HEK293 (cell line): ENCODE measurements at regions not wholly inside any gene's neighbourhood (a gene's known extent, or its start where the extent isn't known, plus 50 kb on each side); places are given as distances from the start of the nearest gene placed in this dataset.

ENCODE experiments used
- CTCF ChIA-PET: fragments of 350-600 bp; formaldehyde crosslinking; extraction: SDS; loops from one replicate; lab custom pipeline; 2021; ENCODE audit warnings: antibody characterized with exemption; lab: Yijun Ruan, JAX
- POLR2A ChIA-PET: fragments of 300-600 bp; formaldehyde crosslinking; extraction: SDS; loops from one replicate; lab custom pipeline; 2020; ENCODE audit warnings: antibody characterized with exemption, inconsistent platforms; lab: Yijun Ruan, JAX
- H3K27ac ChIP-seq: fragments of 200-500 bp; sonication (Bioruptor generic); 2 replicates; pipeline ENCODE4 v1.5.1; 2014; ENCODE audit warnings: low read depth, low read length, control low read depth, inconsistent platforms; ENCODE audit errors: extremely low read depth
- H3K36me3 ChIP-seq, 2 experiments: fragments of 200-500 bp in 1 of 2; sonication (Bioruptor generic) in 1 of 2; 1 replicate in 1 of 2; 2 replicates in 1 of 2; pipeline ENCODE4 v1.5.1; 2014 to 2017; ENCODE audit warnings: inconsistent platforms in 2 of 2, low read length in 2 of 2; ENCODE audit not compliant: control insufficient read depth in 2 of 2, insufficient read depth in 1 of 2
- H3K4me1 ChIP-seq: fragments of 200-500 bp; sonication (Bioruptor generic); 2 replicates; pipeline ENCODE4 v1.5.1; 2014; ENCODE audit warnings: mild to moderate bottlenecking, low read length, inconsistent platforms; ENCODE audit not compliant: control insufficient read depth, insufficient read depth
- H3K4me3 ChIP-seq: 2 replicates; pipeline ENCODE4 v1.5.1; 2011; ENCODE audit warnings: low read depth, mild to moderate bottlenecking, control low read depth, low read length, moderate library complexity
- H3K9me3 ChIP-seq: fragments of 200-500 bp; sonication (Bioruptor generic); 2 replicates; pipeline ENCODE4 v1.5.1; 2014; ENCODE audit warnings: low read depth, low read length, inconsistent platforms; ENCODE audit not compliant: control insufficient read depth, insufficient read depth
- FEZF1 ChIP-seq: fragments of 450-650 bp; formaldehyde crosslinking; IDR thresholded peaks from 2 replicates; pipeline ENCODE4 v1.5.1; 2016; ENCODE audit warnings: missing biosample characterization, missing genetic modification characterization
- GLIS2 ChIP-seq: fragments of 450-650 bp; formaldehyde crosslinking; IDR thresholded peaks from 2 replicates; pipeline ENCODE4 v1.5.1; 2016; ENCODE audit warnings: missing biosample characterization, missing genetic modification characterization
- KLF16 ChIP-seq: fragments of 450-650 bp; formaldehyde crosslinking; IDR thresholded peaks from 2 replicates; pipeline ENCODE4 v1.5.1; 2017; ENCODE audit warnings: missing biosample characterization, missing genetic modification characterization
- MEIS1 ChIP-seq: sonication (generic); formaldehyde crosslinking; IDR thresholded peaks from 2 replicates; pipeline ENCODE4 v1.8.1; 2022; ENCODE audit warnings: missing genetic modification reagents, mild to moderate bottlenecking, borderline replicate concordance
- TCF7L2 ChIP-seq: IDR thresholded peaks from 2 replicates; pipeline ENCODE4 v1.6.1; 2011; ENCODE audit warnings: low read depth, mild to moderate bottlenecking, inconsistent platforms, low read length, moderate library complexity, borderline replicate concordance
- ZEB2 ChIP-seq: fragments of 450-650 bp; formaldehyde crosslinking; IDR thresholded peaks from 2 replicates; pipeline ENCODE4 v1.5.1; 2016; ENCODE audit warnings: missing biosample characterization, missing genetic modification characterization
- ZFP37 ChIP-seq: fragments of 450-650 bp; formaldehyde crosslinking; IDR thresholded peaks from 2 replicates; pipeline ENCODE4 v1.5.1; 2016; ENCODE audit warnings: missing biosample characterization, missing genetic modification characterization
- ZNF157 ChIP-seq: fragments of 450-650 bp; formaldehyde crosslinking; IDR thresholded peaks from 2 replicates; pipeline ENCODE4 v1.5.1; 2016; ENCODE audit warnings: missing biosample characterization, missing genetic modification characterization
- ZNF175 ChIP-seq: fragments of 450-650 bp; formaldehyde crosslinking; IDR thresholded peaks from 2 replicates; pipeline ENCODE4 v1.5.1; 2016; ENCODE audit warnings: missing biosample characterization, missing genetic modification characterization
- ZNF19 ChIP-seq: fragments of 450-650 bp; formaldehyde crosslinking; IDR thresholded peaks from 2 replicates; pipeline ENCODE4; 2016; ENCODE audit warnings: missing biosample characterization, missing genetic modification characterization, low read depth
- ZNF223 ChIP-seq: fragments of 450-650 bp; formaldehyde crosslinking; IDR thresholded peaks from 2 replicates; pipeline ENCODE4 v1.5.1; 2016; ENCODE audit warnings: missing biosample characterization, missing genetic modification characterization
- ZNF341 ChIP-seq: fragments of 450-650 bp; formaldehyde crosslinking; IDR thresholded peaks from 2 replicates; pipeline ENCODE4; 2016; ENCODE audit warnings: low read depth, missing biosample characterization, missing genetic modification characterization
- ZNF391 ChIP-seq: fragments of 450-650 bp; formaldehyde crosslinking; IDR thresholded peaks from 2 replicates; pipeline ENCODE4 v1.5.1; 2016; ENCODE audit warnings: low read depth, missing biosample characterization, missing genetic modification characterization, borderline replicate concordance
- ZNF510 ChIP-seq: fragments of 450-650 bp; formaldehyde crosslinking; IDR thresholded peaks from 2 replicates; pipeline ENCODE4 v1.5.1; 2018; ENCODE audit warnings: mild to moderate bottlenecking, missing genetic modification characterization, missing biosample characterization; ENCODE audit not compliant: insufficient replicate concordance
- ZNF548 ChIP-seq: fragments of 450-650 bp; formaldehyde crosslinking; IDR thresholded peaks from 2 replicates; pipeline ENCODE4 v1.5.1; 2016; ENCODE audit warnings: missing biosample characterization, missing genetic modification characterization
- ZNF555 ChIP-seq: fragments of 450-650 bp; formaldehyde crosslinking; conservative IDR thresholded peaks from 2 replicates; pipeline ENCODE4 v1.5.1; 2017; ENCODE audit warnings: missing biosample characterization, mild to moderate bottlenecking, missing genetic modification characterization, inconsistent platforms
- ZNF610 ChIP-seq: fragments of 450-650 bp; formaldehyde crosslinking; IDR thresholded peaks from 2 replicates; pipeline ENCODE4 v1.5.1; 2016; ENCODE audit warnings: missing biosample characterization, missing genetic modification characterization, borderline replicate concordance
- ZNF76 ChIP-seq: fragments of 450-650 bp; formaldehyde crosslinking; IDR thresholded peaks from 2 replicates; pipeline ENCODE4; 2016; ENCODE audit warnings: low read depth, missing biosample characterization, missing genetic modification characterization, borderline replicate concordance
- ZNF791 ChIP-seq: fragments of 450-650 bp; formaldehyde crosslinking; IDR thresholded peaks from 2 replicates; pipeline ENCODE4 v1.5.1; 2016; ENCODE audit warnings: missing biosample characterization, missing genetic modification characterization
- ZNF792 ChIP-seq: fragments of 450-650 bp; formaldehyde crosslinking; IDR thresholded peaks from 2 replicates; pipeline ENCODE4 v1.5.1; 2016; ENCODE audit warnings: missing biosample characterization, missing genetic modification characterization
- TF ChIP-seq, protein P1 (sequence below): fragments of 450-650 bp; formaldehyde crosslinking; IDR thresholded peaks from 2 replicates; pipeline ENCODE4 v1.5.1; 2016; ENCODE audit warnings: missing biosample characterization, missing genetic modification characterization
- TF ChIP-seq, protein P2 (sequence below): fragments of 450-650 bp; formaldehyde crosslinking; IDR thresholded peaks from 2 replicates; pipeline ENCODE4 v1.5.1; 2016; ENCODE audit warnings: missing biosample characterization, missing genetic modification characterization
- TF ChIP-seq, protein P3 (sequence below): fragments of 450-650 bp; formaldehyde crosslinking; IDR thresholded peaks from 2 replicates; pipeline ENCODE4 v1.5.1; 2017; ENCODE audit warnings: missing biosample characterization, mild to moderate bottlenecking, missing genetic modification characterization, moderate library complexity

DNA sequence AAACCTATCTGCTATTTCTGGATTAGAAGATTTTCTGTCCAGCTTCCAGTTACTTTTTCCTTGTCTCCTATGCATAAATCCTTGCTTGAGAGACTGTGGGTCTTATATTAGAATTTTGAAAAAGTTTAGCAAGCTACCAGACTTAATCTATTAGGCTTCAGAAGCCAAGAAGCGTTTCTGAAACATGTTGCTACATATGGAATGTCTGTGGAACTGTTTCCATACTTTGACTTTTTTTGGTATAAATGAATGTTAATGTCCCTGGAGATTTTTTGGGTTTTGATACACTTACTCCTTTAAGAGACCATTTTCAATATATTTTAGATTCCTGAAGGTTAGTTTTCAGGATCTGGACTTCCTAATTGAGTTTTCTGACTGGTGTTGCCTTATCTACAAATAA lies 191.4 kb upstream of the SGCD start:
- Histone ChIP-seq H3K4me1 (no peaks in the 10 kb centered on the region), H3K9me3 (no peaks in the 10 kb centered on the region), H3K4me3 (no peak overlapping the region), H3K36me3 (no peaks in the 10 kb centered on the region), H3K27ac (no peak overlapping the region)
- POLR2A ChIA-PET = no interaction called here
- TF ChIP-seq ZNF76 (no peak), ZNF19 (tag by site-specific recombination) (no peak), ZNF223 (tag by site-specific recombination) (no peak), MEIS1 (CRISPR knock-in tag) (no peak), ZFP37 (no peak), ZNF391 (tag by site-specific recombination) (no peak), TCF7L2 (no peak), ZNF792 (tag by site-specific recombination) (no peak), ZEB2 (tag by site-specific recombination) (no peak)
- TF ChIP-seq, protein P1, sequence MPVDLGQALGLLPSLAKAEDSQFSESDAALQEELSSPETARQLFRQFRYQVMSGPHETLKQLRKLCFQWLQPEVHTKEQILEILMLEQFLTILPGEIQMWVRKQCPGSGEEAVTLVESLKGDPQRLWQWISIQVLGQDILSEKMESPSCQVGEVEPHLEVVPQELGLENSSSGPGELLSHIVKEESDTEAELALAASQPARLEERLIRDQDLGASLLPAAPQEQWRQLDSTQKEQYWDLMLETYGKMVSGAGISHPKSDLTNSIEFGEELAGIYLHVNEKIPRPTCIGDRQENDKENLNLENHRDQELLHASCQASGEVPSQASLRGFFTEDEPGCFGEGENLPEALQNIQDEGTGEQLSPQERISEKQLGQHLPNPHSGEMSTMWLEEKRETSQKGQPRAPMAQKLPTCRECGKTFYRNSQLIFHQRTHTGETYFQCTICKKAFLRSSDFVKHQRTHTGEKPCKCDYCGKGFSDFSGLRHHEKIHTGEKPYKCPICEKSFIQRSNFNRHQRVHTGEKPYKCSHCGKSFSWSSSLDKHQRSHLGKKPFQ (tag by site-specific recombination) = no peak
- CTCF ChIA-PET = no interaction called here

DNA sequence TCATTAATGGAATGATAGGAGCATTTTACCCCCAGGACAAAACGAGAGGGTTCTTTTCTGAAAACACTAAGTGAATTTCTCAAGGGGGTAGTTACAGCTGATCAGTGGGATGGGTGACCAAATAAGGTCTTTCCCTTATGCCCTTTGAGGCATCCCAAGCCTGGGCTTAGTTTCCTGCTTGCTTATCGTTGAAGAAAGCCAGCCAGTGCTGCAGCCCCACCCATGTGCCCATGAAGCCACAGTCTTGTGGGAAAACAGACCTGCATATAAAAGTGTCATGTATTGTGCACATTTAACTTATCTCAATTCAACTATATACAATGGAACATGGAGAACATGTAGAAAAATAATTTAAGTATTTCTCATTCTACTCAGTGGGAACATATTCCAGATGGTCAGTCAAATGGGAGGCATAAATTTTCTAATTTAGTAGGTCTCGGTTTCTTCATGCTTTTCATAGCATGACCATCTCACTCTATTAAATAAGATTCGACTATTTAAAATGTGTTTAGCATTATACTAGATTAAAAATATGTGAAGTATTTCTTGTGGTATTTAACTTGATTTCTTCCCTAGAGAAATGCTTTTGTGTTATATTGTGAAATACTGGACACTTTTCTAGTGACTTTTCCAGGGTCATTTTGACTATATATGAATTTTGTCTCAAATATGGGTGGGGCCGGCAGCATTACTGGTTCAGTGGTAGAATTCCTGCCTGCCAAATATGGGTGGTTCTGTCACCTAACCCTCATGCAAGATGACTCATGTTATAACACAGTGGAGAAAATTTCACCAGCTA lies 189.7 kb upstream of the SGCD start:
- CTCF ChIA-PET = no interaction called here
- H3K36me3 ChIP-seq = no peaks in the 10 kb centered on the region
- H3K9me3 ChIP-seq = no peaks in the 10 kb centered on the region
- TF ChIP-seq ZNF510 (tag by site-specific recombination) (no peak), GLIS2 (tag by site-specific recombination) (no peak), ZNF341 (tag by site-specific recombination) (no peak), TCF7L2 (no peak), ZNF157 (tag by site-specific recombination) (no peak), ZNF610 (no peak), ZNF791 (tag by site-specific recombination) (no peak), KLF16 (tag by site-specific recombination) (no peak), ZNF555 (tag by site-specific recombination) (no peak), ZNF548 (tag by site-specific recombination) (no peak), FEZF1 (no peak), ZNF175 (tag by site-specific recombination) (no peak)
- TF ChIP-seq, protein P2, sequence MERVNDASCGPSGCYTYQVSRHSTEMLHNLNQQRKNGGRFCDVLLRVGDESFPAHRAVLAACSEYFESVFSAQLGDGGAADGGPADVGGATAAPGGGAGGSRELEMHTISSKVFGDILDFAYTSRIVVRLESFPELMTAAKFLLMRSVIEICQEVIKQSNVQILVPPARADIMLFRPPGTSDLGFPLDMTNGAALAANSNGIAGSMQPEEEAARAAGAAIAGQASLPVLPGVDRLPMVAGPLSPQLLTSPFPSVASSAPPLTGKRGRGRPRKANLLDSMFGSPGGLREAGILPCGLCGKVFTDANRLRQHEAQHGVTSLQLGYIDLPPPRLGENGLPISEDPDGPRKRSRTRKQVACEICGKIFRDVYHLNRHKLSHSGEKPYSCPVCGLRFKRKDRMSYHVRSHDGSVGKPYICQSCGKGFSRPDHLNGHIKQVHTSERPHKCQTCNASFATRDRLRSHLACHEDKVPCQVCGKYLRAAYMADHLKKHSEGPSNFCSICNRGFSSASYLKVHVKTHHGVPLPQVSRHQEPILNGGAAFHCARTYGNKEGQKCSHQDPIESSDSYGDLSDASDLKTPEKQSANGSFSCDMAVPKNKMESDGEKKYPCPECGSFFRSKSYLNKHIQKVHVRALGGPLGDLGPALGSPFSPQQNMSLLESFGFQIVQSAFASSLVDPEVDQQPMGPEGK (tag by site-specific recombination) = no peak
- TF ChIP-seq, protein P3, sequence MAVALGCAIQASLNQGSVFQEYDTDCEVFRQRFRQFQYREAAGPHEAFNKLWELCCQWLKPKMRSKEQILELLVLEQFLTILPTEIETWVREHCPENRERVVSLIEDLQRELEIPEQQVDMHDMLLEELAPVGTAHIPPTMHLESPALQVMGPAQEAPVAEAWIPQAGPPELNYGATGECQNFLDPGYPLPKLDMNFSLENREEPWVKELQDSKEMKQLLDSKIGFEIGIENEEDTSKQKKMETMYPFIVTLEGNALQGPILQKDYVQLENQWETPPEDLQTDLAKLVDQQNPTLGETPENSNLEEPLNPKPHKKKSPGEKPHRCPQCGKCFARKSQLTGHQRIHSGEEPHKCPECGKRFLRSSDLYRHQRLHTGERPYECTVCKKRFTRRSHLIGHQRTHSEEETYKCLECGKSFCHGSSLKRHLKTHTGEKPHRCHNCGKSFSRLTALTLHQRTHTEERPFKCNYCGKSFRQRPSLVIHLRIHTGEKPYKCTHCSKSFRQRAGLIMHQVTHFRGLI (tag by site-specific recombination) = no peak
- H3K27ac ChIP-seq = no peak overlapping the region
- H3K4me3 ChIP-seq = no peak overlapping the region
- POLR2A ChIA-PET = no interaction called here
- no peaks in the 10 kb centered on the region for H3K4me1 ChIP-seq
